ENCODE measurements at regions not wholly inside any gene's neighbourhood (a gene's known extent, or its start where the extent isn't known, plus 50 kb on each side); places are given as distances from the start of the nearest gene placed in this dataset.

- no peak for DNase-seq (ENCODE audit: low spot score in 2 of 2)
- TF ChIP-seq POLR2AphosphoS5 (IDR thresholded peaks at IDR 0.05) (no peak), EP300 (IDR thresholded peaks at IDR 0.05) (no peak), POLR2A (IDR thresholded peaks at IDR 0.05) (no peak), CTCF (IDR thresholded peaks at IDR 0.05) (no peak)
- Histone ChIP-seq H3K4me3 (no peak overlapping the region), H3K27ac (no peak overlapping the region), H3K4me1 (peaks cover 43% of the 10 kb centered on the region), H3K36me3 (no peaks in the 10 kb centered on the region), H3K27me3 (peaks cover 3% of the 10 kb centered on the region), H3K9me3 (no peaks in the 10 kb centered on the region)
- 93% methylated on average over 10 of the region's 10 CpGs for WGBS
These were observed 104.9 kb upstream of the SLC2A1 start for GRCh38 chr1:43063394-43064219.

- Histone ChIP-seq H3K4me1 (peaks cover 41% of the 10 kb centered on the region), H3K27me3 (peaks cover 3% of the 10 kb centered on the region), H3K9me3 (no peaks in the 10 kb centered on the region), H3K36me3 (no peaks in the 10 kb centered on the region), H3K27ac (no peak overlapping the region), H3K4me3 (no peak overlapping the region)
- WGBS = 94% methylated on average over 12 of the region's 12 CpGs
- no peak for DNase-seq (ENCODE audit: low spot score in 2 of 2)
- TF ChIP-seq POLR2AphosphoS5 (IDR thresholded peaks at IDR 0.05) (no peak), POLR2A (IDR thresholded peaks at IDR 0.05) (no peak), EP300 (IDR thresholded peaks at IDR 0.05) (no peak), CTCF (IDR thresholded peaks at IDR 0.05) (no peak)
These were observed 103.9 kb upstream of the SLC2A1 start for GRCh38 chr1:43062527-43063095.

- H3K9me3 ChIP-seq = no peaks in the 10 kb centered on the region
- H3K4me1 ChIP-seq = peaks cover 44% of the 10 kb centered on the region
- peaks cover 3% of the 10 kb centered on the region for H3K27me3 ChIP-seq
- H3K4me3 ChIP-seq = no peak overlapping the region
- no peak for DNase-seq (ENCODE audit: low spot score in 2 of 2)
- no peak overlapping the region for H3K27ac ChIP-seq
- H3K36me3 ChIP-seq = no peaks in the 10 kb centered on the region
- WGBS = 80% methylated on average over 3 of the region's 3 CpGs
- TF ChIP-seq EP300 (IDR thresholded peaks at IDR 0.05) (no peak), POLR2AphosphoS5 (IDR thresholded peaks at IDR 0.05) (no peak), POLR2A (IDR thresholded peaks at IDR 0.05) (no peak), CTCF (IDR thresholded peaks at IDR 0.05) (no peak)
These were observed 103.1 kb upstream of the SLC2A1 start for GRCh38 chr1:43061757-43062156.

- WGBS = 69% methylated on average over 9 of the region's 9 CpGs
- Histone ChIP-seq H3K27me3 (peaks cover 3% of the 10 kb centered on the region), H3K4me1 (peaks cover 40% of the 10 kb centered on the region), H3K27ac (no peak overlapping the region), H3K9me3 (no peaks in the 10 kb centered on the region), H3K36me3 (no peaks in the 10 kb centered on the region), H3K4me3 (no peak overlapping the region)
- TF ChIP-seq EP300 (IDR thresholded peaks at IDR 0.05) = no peak
- TF ChIP-seq POLR2A (IDR thresholded peaks at IDR 0.05) = no peak
- TF ChIP-seq POLR2AphosphoS5 (IDR thresholded peaks at IDR 0.05) = no peak
- DNase-seq (ENCODE audit: low spot score in 2 of 2) = no peak
These were observed 101.2 kb upstream of the SLC2A1 start for GRCh38 chr1:43059640-43060574.

GRCh38 chr1:43058545-43059360 lies 100.1 kb upstream of the SLC2A1 start:
- Histone ChIP-seq H3K27me3 (peaks cover 3% of the 10 kb centered on the region), H3K4me3 (no peak overlapping the region), H3K4me1 (peaks cover 37% of the 10 kb centered on the region), H3K9me3 (no peaks in the 10 kb centered on the region), H3K27ac (no peak overlapping the region), H3K36me3 (no peaks in the 10 kb centered on the region)
- 25% methylated on average over 10 of the region's 12 CpGs for WGBS
- TF ChIP-seq POLR2A (IDR thresholded peaks at IDR 0.05) = no peak
- TF ChIP-seq POLR2AphosphoS5 (IDR thresholded peaks at IDR 0.05) = no peak
- TF ChIP-seq CTCF (IDR thresholded peaks at IDR 0.05) = no peak
- TF ChIP-seq EP300 (IDR thresholded peaks at IDR 0.05) = no peak
- DNase-seq (ENCODE audit: low spot score in 2 of 2) = no peak

All from suprapubic skin (tissue), 4 donors.